ENCODE measurements at regions not wholly inside any gene's neighbourhood (a gene's known extent, or its start where the extent isn't known, plus 50 kb on each side); places are given as distances from the start of the nearest gene placed in this dataset.

GRCh38 chr11:11779975-11780374, 61.8 kb upstream of the USP47 start:
- Histone ChIP-seq H3K27me3 (ENCODE audit: control insufficient read depth in 2 of 2, insufficient read depth in 2 of 2, low read length in 2 of 2) (peaks cover 6 to 9% of the 10 kb centered on the region in 2 experiments), H3K9me1 (replicated peaks; ENCODE audit: control insufficient read depth, extremely low read depth, insufficient read depth, low read length) (no peaks in the 10 kb centered on the region), H3K4me2 (ENCODE audit: insufficient read depth, low read length) (no peak overlapping the region), H3K9me3 (replicated peaks; ENCODE audit: control insufficient read depth, insufficient read depth, low read length) (no peaks in the 10 kb centered on the region), H2AFZ (ENCODE audit: low read depth, low read length) (no peak overlapping the region), H4K20me1 (replicated peaks; ENCODE audit: control insufficient read depth, extremely low read depth, insufficient read depth, low read length) (no peaks in the 10 kb centered on the region), H3K27ac (ENCODE audit: insufficient read depth, low read depth, low read length) (no peak overlapping the region), H3K36me3 (ENCODE audit: control insufficient read depth in 2 of 2, extremely low read depth in 1 of 2, insufficient read depth in 2 of 2, low read length in 2 of 2) (no peaks in the 10 kb centered on the region), H3K79me2 (ENCODE audit: control insufficient read depth, insufficient read depth, low read length) (no peaks in the 10 kb centered on the region), H3K4me1 (ENCODE audit: control insufficient read depth, extremely low read depth, insufficient read depth, low read length) (no peaks in the 10 kb centered on the region), H3K9ac (replicated peaks; ENCODE audit: extremely low read depth, insufficient read depth, low read length) (no peak overlapping the region), H3K4me3 (replicated peaks in 1 of 3; ENCODE audit: insufficient read depth in 1 of 3, low read depth in 1 of 3, low read length in 3 of 3) (no peak overlapping the region)
- dilution Hi-C loops (cut with MboI; ENCODE audit: extremely low pct_ligation_motif_present, low sequenced_read_pairs): no loop called here
- no peak for TF ChIP-seq POLR2A (IDR thresholded peaks at IDR 0.05; ENCODE audit: low read depth, low read length)
- TF ChIP-seq POLR2AphosphoS5 (IDR thresholded peaks at IDR 0.05; ENCODE audit: insufficient read depth, low read depth, low read length): no peak
- no TSS peak for BruUV-seq (replicated peaks)
- FAIRE-seq (no peak), DNase-seq (ENCODE audit: low read depth, low spot score) (no peak)
- POLR2A ChIA-PET: no interaction called here
- intact Hi-C loops (cut with micrococcal nuclease): no loop called here
- CTCF ChIA-PET: interaction anchor here (1.3 to 3.3 kb wide), 2 partner anchors 752 to 846 kb away, joined by 4 to 8 read pairs; no protein-coding TSS in a partner anchor

DNA sequence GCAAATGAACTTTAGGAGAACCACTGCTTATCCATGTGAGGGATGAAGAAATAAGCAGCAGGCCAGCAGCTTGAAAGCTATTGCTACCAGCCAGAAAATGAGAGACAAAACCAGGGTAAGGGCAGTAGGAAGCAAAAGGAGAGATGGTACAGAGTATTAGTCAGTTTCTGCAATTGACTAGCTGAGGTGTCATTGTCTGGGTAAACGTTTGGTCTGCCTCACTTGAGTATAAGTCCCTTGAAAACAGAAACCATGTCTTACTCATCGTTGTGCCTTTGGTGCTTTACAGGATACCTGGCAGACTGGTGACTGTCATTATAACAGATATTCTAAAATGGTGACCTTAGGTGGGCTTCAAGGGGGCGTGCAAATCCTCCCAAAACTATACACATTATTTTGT, 63.9 kb upstream of the USP47 start:
- Histone ChIP-seq H2AFZ (ENCODE audit: low read depth, low read length) (no peak overlapping the region), H3K9me3 (replicated peaks; ENCODE audit: control insufficient read depth, insufficient read depth, low read length) (no peaks in the 10 kb centered on the region), H3K4me2 (ENCODE audit: insufficient read depth, low read length) (no peak overlapping the region), H3K27ac (ENCODE audit: insufficient read depth, low read depth, low read length) (no peak overlapping the region), H3K4me3 (replicated peaks in 1 of 3; ENCODE audit: insufficient read depth in 1 of 3, low read depth in 1 of 3, low read length in 3 of 3) (no peak overlapping the region), H4K20me1 (replicated peaks; ENCODE audit: control insufficient read depth, extremely low read depth, insufficient read depth, low read length) (no peaks in the 10 kb centered on the region), H3K9ac (replicated peaks; ENCODE audit: extremely low read depth, insufficient read depth, low read length) (no peak overlapping the region), H3K4me1 (ENCODE audit: control insufficient read depth, extremely low read depth, insufficient read depth, low read length) (no peaks in the 10 kb centered on the region), H3K79me2 (ENCODE audit: control insufficient read depth, insufficient read depth, low read length) (no peaks in the 10 kb centered on the region), H3K9me1 (replicated peaks; ENCODE audit: control insufficient read depth, extremely low read depth, insufficient read depth, low read length) (no peaks in the 10 kb centered on the region), H3K36me3 (ENCODE audit: control insufficient read depth in 2 of 2, extremely low read depth in 1 of 2, insufficient read depth in 2 of 2, low read length in 2 of 2) (no peaks in the 10 kb centered on the region), H3K27me3 (ENCODE audit: control insufficient read depth in 2 of 2, insufficient read depth in 2 of 2, low read length in 2 of 2) (peaks cover 6 to 8% of the 10 kb centered on the region in 2 experiments)
- DNase-seq (ENCODE audit: low read depth, low spot score) (no peak), FAIRE-seq (no peak)
- ChIA-PET POLR2A (no interaction called here), CTCF (interaction anchor here (0.8 to 2.0 kb wide), 3 partner anchors 10 to 750 kb away, joined by 3 to 9 read pairs (median 4); no protein-coding TSS in a partner anchor)
- intact Hi-C loops (cut with micrococcal nuclease) (no loop called here), dilution Hi-C loops (cut with MboI; ENCODE audit: extremely low pct_ligation_motif_present, low sequenced_read_pairs) (no loop called here)
- no TSS peak for BruUV-seq (replicated peaks)
- TF ChIP-seq JUN (IDR thresholded peaks at IDR 0.05; ENCODE audit: borderline replicate concordance, insufficient read depth, insufficient read length, low read depth) (no peak), GATA2 (IDR thresholded peaks at IDR 0.05; ENCODE audit: insufficient read depth, insufficient read length, low read depth, low read length) (no peak), EZH2 (IDR thresholded peaks at IDR 0.05; ENCODE audit: borderline replicate concordance, low read depth, low read length, severe bottlenecking) (no peak), FOS (IDR thresholded peaks at IDR 0.05; ENCODE audit: borderline replicate concordance, insufficient read depth, low read length) (no peak), POLR2A (IDR thresholded peaks at IDR 0.05; ENCODE audit: low read depth, low read length) (no peak), POLR2AphosphoS5 (IDR thresholded peaks at IDR 0.05; ENCODE audit: insufficient read depth, low read depth, low read length) (no peak), MYC (IDR thresholded peaks at IDR 0.05; ENCODE audit: low read depth, low read length) (no peak)
- TF ChIP-seq, protein P1, sequence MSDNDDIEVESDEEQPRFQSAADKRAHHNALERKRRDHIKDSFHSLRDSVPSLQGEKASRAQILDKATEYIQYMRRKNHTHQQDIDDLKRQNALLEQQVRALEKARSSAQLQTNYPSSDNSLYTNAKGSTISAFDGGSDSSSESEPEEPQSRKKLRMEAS (IDR thresholded peaks at IDR 0.05; ENCODE audit: insufficient read depth, insufficient read length): no peak
- TF ChIP-seq, protein P2, sequence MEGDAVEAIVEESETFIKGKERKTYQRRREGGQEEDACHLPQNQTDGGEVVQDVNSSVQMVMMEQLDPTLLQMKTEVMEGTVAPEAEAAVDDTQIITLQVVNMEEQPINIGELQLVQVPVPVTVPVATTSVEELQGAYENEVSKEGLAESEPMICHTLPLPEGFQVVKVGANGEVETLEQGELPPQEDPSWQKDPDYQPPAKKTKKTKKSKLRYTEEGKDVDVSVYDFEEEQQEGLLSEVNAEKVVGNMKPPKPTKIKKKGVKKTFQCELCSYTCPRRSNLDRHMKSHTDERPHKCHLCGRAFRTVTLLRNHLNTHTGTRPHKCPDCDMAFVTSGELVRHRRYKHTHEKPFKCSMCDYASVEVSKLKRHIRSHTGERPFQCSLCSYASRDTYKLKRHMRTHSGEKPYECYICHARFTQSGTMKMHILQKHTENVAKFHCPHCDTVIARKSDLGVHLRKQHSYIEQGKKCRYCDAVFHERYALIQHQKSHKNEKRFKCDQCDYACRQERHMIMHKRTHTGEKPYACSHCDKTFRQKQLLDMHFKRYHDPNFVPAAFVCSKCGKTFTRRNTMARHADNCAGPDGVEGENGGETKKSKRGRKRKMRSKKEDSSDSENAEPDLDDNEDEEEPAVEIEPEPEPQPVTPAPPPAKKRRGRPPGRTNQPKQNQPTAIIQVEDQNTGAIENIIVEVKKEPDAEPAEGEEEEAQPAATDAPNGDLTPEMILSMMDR (IDR thresholded peaks at IDR 0.05; ENCODE audit: extremely low read depth in 1 of 2, insufficient read depth in 1 of 2, low read depth in 1 of 2, low read length in 2 of 2): no peak

Measured in endothelial cell of umbilical vein (primary cell).